NAMALWA (cell line): ENCODE measurements at regions not wholly inside any gene's neighbourhood (a gene's known extent, or its start where the extent isn't known, plus 50 kb on each side); places are given as distances from the start of the nearest gene placed in this dataset.
"Not testable (repeated sequence)": the region's sequence is repeated elsewhere in the genome, so short reads cannot be mapped to it uniquely, and the experiment has no call there.

Experiments
- DNase-seq: peaks from one replicate; pipeline ENCODE4 v3.0.0-alpha.2; 2015; ENCODE audit warnings: low spot score

GRCh38 chr18:14189858-14190257 lies 57.6 kb upstream of the ZNF519 start:
- DNase-seq = no peak

GRCh38 chr18:14188751-14189406 lies 56.6 kb upstream of the ZNF519 start:
- DNase-seq = not testable (repeated sequence)
